IPS-NIHi7 (cell line): ENCODE measurements at regions not wholly inside any gene's neighbourhood (a gene's known extent, or its start where the extent isn't known, plus 50 kb on each side); places are given as distances from the start of the nearest gene placed in this dataset.
"Not testable (repeated sequence)": the region's sequence is repeated elsewhere in the genome, so short reads cannot be mapped to it uniquely, and the experiment has no call there.

Source experiments
- DNase-seq: peaks from one replicate; pipeline ENCODE4 v3.0.0; 2012; ENCODE audit warnings: mixed read lengths; ENCODE audit errors: extremely low spot score

DNA sequence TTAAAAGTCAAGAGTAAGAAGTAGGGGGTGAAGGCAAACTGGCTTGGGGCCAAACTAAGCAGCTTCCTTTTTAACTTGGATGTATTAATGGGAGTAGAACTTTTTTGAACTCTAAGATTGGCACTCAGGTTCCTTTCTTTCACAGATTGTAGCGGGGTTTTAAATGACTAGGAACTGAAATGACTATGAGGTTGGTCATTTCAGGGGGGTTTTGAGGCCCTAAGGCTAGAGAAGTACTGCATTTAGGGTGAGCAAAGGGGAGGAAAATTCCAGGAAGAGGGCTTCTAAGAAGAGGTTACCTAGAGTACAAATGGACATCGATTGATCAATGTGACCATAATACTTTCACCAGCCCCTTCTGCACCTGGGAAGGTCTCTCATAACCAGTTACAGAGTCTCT lies 381.8 kb downstream of the MLLT3 start:
- DNase-seq: no peak

DNA sequence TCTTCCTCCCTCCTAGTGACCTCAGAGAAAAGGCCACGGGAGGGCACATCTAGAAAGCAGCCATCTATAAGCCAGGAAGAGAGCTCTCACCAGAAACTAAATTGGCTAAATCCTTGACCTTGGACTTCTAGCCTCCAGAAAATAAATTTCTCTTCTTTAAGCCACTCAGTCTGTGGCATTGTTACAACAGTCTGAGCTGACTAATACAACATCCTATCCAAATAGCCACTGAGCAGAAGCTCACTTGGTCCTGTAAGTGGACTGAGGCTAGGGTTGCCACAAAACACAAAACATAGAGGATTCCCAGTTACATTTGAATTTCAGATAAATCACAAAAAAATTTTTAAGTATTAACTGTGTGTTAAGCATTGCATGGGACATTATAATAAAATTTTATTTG lies 383.4 kb downstream of the MLLT3 start:
- DNase-seq: no peak

DNA sequence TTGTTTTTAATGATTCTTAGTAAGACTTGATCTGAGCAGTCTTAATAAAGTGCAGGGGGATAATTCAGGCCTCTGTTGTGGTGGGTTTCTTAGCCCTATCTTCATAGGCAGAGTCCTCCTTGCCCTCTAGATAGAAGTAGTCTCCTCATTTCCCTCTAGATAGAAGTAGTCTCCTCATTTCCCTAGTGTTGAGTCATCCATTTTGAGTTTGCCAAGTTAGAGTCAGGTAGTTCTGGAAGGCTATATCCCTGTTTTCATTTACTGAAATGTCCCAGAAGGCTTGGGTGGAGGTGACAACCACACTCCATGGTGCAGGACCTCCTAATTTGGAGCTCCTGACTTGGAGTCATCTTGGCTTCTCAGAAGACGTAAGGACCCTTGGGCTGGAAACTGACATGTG lies 384.6 kb downstream of the MLLT3 start:
- DNase-seq: no peak

DNA sequence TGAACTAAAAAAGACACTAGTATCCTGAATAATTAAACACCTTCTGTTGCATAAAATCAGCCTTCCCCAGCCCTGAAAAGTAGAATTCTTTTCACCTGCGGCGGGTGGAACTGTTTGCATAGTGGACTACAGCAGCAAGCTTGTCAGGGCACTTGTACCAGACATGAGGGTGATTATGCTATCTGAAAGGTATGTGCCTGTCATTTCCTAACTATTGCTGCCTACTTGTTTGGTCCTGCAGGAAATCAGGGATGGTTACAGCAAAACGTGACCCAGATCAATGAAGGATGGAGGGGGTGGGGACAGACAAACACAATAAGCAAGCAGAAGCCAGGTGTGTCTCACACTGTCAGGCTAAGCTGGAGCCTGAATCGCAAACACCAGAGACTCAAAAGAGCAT lies 385.6 kb downstream of the MLLT3 start:
- no peak for DNase-seq

DNA sequence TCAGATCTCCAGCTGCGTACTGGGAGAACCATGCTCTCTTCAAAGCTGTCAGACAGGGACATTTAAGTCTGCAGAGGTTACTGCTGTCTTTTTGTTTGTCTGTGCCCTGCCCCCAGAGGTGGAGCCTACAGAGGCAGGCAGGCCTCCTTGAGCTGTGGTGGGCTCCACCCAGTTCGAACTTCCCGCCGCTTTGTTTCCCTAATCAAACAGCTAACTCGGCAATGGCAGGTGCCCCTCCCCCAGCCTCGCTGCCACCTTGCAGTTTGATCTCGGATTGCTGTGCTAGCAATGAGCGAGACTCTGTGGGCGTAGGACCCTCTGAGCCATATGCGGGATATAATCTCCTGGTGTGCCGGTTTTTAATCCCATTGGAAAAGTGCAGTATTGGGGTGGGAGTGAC lies 387.1 kb downstream of the MLLT3 start:
- DNase-seq: not testable (repeated sequence)

DNA sequence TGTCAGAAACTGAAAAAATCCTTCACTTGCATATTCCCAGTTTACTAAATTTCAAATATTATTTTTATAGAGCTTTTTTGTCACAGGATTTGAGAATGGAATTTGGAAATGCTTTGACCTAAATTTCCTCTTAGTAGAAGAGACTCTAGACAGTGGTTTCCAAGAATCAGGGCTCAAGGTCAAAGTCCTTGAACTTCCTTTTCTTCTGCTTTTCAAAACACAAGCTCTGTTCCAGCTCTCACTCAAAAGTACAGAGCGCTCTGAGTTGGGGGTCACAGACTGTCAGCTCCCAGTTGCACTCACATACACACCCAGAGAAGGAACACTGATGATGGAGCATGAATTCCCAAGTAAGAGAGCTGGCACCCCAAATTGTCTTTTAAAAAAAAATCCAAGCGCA lies 394.2 kb downstream of the MLLT3 start:
- DNase-seq: no peak

DNA sequence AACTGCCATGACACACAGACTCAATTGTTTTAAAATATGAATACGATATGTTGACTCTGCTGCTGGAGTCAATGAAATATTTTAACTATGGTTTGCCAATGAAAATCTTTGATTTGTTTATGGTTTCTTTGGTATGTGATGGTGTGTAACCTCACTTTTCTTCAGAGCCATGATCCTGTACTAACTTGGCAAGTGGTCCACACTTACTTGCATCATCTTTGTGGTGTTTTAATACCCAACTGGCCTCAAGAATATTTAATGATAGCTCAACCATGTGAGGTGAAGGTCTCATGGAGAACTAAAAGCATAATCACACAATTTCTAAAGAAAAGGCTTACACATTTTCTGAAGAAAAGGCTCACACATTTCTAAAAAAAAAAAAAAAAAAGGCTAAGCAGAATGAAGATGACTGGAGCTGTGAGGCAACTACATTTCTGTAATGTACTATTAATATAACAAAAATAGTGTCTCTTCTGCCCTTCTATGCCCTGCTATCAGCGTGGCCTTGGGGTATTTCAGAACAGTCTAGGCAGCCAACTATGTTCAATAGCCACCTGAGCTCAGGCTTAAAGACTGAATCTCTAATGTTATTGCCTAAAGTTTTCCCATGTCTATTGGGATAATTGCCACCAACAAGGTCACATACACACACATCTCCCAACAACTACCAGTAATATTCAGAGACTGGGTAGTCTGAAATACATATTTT lies 395.0 kb downstream of the MLLT3 start:
- DNase-seq: no peak

DNA sequence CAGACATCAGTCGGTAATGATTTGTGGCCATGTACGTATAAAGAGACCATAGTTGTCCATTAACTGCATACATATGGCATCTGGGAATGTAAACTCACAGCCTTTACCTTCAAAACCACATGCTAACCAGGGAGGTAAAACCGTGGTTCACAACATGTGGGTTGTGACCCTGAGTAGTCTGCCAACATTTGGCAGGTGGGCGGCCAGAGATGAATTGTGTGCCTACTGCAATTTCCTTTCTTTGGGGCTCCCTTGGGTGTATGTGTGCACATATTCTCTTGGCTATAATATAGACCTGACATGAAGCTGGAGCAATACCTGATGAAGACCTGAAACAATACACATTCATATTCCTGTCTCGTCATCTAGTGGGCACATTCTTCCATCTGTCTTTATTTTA lies 396.0 kb downstream of the MLLT3 start:
- no peak for DNase-seq

DNA sequence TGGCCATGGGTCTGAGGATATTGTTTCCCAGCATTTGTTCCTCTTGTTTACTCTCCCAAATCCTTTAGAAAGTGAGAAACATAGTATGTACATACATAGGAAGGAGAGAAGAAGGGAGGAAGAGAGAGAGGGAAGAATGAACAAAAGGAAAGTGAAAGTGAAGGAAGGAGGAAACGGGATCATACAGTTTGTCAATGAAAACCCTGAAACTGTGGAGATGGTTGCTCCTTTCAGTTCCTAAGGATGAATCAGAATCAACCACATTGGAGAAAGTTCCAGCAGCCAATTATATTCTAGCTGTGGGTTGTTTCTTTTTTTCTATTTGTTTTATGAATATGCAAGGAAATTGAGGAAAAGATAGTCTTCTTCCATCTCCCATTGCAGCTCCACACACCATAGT lies 396.5 kb downstream of the MLLT3 start:
- DNase-seq: no peak

DNA sequence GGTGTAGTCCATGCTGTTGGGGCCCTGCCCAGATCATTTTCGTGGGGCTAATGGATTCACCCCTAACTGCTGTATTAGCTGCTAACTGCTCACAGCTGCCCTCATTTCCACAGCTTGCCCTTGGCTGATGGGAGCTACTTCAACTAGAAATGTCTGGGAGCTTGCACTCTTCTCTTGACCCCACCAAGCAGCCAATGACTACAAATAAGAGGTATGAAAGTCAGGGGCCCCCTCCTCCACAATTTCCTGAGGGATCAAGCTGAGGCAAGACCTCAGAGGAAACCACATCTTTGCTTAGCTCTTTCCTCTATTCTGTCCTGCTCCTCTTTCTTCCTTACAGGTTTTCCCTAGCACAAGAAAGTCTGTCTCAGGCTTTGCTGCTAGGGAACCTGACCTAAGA lies 397.5 kb downstream of the MLLT3 start:
- no peak for DNase-seq

DNA sequence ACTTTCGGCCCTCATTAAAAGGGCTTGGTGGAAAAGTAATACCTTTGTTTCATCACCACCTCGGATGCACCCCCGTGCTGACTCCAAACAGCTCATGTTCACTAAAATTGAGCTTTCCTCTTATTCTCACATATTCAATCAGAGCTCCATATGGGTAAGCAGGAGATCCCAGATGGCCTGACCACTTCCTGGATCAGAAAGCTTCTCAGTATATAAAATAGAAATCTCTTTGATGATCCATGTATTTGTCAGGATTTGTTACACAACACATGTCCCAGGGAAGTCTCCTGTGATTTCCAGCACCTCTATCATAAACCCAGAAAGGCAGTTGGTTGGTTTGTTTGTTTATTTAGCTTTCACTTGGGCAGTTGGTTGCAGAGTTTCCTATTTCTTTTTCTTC lies 402.0 kb downstream of the MLLT3 start:
- DNase-seq: no peak

DNA sequence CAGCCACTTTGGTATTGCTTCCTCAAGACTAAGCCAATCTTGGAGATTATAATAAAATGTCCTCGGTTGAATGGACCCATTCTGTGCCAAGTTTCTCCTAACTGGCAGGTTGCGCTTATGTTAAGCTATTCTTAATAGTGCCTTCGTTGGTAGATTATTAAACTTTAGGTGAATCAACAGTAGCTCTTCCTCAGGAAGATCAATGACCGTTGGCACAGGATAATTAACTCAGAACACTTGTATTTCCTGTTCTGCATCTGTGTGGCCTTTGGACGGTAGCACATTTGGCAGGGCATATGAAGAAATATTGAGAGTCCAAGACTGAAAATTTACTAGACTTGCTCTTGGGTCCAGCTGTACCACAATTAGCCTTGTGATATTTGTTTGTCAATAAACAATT lies 402.9 kb downstream of the MLLT3 start:
- DNase-seq: no peak

DNA sequence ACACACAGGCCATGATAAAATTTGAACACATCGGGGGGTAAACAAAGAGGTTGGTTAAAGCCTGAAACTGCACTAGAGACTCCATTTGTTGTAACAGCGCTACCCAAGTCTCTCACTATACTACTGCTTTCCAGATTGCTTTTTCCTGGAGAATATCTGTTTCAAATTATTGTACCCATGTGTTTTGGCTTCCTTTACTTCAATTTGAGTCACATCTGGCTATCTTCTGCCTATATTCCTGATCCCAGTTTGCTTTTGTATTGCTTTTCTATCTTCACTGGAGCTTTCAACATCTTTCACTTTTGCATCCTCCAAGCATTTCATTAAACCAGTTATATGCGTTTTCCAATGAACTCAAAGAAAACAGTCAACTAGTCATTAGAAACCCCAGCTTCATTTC lies 404.7 kb downstream of the MLLT3 start:
- DNase-seq: no peak

DNA sequence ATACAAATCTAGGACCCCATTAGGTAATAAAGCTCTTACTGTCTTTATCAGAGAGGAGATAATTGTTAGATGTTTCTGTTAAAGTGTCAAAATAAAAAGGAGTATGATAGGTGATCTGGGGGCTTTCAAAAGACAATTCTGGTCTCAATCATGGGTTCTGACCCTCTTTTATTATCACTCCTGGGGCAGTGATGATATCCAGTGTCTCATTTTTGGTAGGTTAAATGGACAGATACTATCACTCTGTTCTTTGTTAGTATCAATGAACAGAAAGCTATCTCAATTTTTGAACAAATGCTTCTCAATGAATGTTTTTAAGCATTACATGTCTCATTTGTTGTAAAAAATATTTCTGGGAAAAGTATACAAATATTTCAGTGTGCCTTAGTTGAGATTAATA lies 405.9 kb downstream of the MLLT3 start:
- DNase-seq: no peak

DNA sequence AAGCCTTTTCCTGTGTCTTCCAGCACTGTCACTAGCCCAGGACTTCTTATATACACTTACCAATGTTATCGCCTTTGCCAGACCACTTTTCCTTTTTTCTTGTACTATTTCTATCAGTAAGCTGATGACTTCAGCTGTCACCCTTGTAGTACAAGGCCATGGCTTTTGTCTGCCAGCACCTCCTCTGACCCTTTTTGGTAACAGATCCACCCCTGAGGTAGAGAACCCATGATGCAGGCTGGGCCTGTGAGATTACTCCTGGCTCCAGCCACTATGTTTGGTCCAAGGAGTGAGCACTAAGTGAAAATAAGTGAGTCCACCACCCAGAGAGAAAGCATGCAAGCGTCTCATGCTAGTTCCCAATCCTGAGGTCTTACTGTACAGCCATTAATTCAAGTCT lies 406.7 kb downstream of the MLLT3 start:
- DNase-seq: no peak

DNA sequence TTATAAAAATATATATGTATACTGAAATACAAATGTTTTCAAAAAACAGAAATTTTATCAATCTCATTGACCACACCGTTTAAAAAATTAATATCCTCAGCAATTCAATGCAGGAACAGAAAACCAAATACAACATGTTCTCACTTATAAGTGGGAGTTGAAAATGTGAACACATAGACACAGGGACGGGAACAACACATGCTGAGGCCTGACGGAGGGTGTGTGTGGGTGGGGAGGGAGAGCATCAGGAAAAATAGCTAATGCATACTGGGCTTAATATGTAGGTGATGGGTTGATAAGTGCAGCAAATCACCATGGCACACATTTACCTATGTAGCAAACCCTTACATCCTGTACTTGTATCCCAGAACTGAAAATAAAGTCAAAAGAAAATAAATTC lies 409.5 kb downstream of the MLLT3 start:
- DNase-seq: no peak

DNA sequence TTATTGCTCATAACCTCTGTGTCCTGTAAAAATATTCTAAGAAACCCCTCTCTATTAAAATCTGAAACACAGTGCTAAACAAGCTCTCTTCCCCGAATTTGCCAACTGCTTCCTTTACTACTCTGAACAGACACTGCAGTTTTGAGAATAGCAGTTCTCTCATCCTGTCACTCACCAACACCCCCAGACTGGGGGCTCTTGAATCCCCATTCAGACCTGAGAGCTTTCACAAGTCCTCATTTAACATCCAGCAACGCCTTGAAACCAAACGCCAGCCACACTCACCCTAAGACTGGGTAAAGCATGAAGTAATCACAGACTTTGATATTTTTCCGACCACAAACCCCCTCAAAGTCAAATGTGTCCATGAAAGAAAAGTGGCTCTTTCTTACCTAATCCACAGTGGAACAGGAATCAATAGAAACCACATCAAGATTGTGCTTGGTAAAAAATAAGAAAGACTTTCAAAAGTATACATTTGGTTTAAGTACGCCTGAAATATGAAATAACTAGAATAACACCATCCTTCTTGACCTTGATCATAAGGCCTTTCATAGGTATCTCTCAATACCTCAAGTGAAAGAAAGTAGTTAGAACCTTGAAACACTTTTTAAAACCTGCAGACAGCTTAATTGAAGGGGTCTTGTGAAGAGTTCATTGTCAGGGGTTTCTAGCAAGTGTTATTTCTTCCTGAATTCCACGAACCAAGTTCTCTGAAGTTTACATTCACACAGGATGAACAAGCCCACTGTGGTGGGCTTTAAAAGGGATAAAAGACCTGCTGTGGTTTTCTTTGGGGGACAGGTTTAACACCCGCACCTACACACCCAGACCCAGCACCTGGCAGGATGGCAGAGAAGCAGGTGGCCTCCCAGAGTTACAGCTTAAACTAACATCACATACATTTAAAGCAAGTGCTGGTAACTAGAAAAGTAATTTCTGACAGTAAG lies 412.6 kb downstream of the MLLT3 start:
- DNase-seq: no peak

DNA sequence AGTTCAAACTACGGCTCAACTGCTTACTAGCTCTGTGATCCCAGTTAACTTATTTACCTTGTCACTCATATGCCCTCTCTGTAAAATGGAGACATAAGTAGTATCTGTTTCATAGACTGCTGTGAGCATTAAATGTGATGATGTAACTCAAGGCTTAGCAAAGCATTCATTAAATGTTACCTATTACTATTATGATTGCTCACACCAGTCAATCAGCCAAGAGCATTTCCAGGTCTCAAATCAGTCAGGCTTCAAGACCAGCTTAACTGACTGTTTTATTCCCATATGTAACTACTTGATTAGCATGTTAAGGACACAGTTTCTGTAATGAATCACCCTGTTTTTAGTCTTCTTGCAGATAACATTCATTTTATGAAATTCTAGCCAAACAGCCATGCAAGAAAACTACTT lies 413.3 kb downstream of the MLLT3 start:
- DNase-seq: no peak

DNA sequence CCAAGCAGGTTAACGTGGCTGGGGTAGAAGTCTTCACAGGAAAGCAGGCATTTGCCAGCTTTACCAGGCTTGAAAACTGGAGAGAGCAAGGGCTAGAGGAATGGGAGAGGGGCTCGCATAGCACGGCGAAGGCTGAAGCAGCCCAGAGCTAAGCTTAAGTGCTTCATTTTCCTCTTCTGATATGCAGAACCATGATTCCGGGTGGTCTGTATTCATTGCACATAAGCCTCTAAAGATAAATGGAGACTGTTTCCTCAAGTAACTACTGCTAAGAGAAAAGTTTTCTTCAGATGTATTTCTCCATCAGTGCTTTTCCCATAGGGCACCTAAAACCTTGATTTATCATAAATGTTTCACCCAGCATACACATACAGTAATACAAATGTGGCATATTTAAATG lies 414.1 kb downstream of the MLLT3 start:
- DNase-seq: no peak

DNA sequence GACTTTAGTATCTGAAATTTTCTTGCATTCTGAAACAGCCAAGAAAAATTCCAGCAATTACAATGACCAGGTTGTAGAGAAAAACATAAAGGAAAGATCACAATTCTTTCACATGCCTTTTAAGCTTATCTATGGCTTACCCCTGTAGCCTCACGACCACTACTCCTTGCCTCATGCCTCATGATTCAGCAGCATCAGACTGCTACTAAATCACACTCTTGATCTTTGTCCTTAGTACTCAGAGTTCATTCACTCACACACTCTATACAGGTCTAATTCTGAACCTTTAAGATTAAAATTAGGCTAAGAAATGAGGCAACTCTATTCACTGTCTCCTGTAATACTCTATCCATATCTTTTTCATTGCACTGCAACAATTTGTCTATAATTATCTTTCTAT lies 415.1 kb downstream of the MLLT3 start:
- DNase-seq: no peak

DNA sequence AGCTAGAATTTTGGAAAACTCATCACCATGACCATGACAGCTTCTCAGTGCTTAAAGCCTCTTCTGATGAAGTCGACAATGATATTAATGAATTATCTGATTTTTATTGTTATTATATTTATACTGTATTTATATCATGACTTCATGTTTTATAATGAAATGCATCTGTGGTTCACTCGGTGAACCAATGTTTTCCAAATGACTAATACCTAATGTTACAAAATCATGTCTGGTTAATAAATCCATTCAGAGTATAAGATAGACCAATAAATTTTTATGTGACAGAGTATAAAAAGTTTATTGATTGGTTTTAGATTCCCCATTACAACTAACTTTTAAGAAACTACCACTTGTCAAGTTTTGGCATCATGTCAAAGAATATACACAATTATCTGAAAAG lies 416.5 kb downstream of the MLLT3 start:
- no peak for DNase-seq

DNA sequence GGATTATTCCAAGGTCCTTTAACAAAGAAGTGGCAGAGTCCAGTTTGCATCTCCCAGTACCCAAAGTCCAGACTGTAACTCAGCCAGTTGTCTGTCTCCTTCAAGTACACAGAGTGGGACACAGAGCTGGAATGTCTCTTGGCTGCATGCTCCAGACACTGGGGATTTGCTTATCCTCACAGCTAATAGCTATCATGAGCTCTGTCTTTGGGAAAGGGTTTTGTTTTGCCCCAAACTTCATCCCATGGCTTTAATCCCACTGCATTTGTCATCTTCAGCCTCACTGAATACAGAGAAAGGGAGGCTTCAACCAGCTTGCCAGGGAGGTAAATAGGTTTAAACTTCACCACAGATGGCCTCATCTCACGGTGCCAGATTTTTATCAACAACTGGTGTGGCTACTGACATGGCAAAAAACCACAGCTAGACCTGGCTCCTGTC lies 412.2 kb upstream of the SLC24A2 start:
- no peak for DNase-seq

DNA sequence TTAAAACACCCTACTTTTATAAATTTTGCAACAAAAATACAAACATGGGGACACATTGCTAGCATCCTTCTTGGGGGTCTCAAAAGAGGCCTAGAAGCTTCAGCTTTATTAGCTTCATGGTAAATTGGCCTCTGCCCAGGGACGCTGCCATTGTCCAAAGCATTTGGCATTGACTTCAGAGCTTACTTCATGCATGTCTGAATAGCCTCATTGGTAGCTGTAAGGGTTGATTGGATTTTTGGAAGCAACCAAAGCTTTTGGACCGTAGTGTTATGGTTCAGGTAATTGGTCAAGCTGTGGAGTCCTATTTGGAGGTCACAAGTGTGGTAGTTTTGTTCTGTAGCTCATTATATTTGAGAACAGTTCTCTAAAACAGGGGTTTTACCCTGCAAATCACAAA lies 411.7 kb upstream of the SLC24A2 start:
- DNase-seq: no peak
